ENCODE measurements at regions not wholly inside any gene's neighbourhood (a gene's known extent, or its start where the extent isn't known, plus 50 kb on each side); places are given as distances from the start of the nearest gene placed in this dataset.

DNA sequence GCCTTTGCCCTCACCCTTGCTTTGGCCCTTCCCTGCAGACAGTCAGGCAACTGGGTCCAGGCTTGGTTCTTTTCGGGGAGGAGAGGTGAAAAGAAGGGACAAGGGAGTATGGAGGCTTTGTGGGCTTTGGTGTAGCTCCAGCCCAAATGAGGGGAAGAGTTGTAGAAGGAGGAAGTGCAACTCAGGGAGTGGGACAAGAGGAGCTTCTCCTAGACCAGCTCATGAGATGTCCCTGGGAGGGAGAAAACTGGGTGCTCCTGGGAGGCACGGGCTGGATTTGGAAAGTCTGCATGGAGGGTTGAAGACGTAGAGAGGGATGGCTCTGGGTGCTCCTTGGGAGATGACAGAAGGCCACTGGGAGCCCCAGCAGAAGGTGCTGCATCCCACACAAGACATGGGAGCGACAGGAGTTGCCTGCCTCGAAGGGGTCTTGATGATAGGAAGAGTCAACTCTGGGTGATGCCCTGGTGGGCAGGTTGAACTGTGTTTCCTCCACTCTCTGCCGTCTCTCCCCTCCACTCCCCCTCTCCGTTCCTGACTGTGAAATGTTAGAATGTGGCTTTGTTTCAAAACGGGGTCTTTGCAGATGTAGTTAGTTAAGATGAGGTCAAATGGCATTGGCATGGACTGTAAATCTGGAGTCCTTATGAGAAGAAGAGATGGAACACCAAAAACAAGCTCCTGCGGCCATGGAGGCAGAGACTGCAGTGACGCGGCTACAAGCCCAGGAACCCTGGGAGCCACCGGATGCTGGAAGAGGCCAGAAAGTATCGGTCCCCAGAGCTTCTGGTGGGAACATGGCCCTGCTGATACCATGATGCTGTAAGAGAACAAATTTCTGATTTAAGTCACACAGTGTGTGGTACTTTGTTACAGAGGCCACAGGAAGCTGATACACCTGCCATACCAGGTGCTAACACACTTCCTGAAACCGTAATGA, 298.5 kb downstream of the GLRX3 start:
- no peaks in the 10 kb centered on the region for H3K4me1 ChIP-seq (ENCODE audit: insufficient read depth, low read length)
- H3K9me3 ChIP-seq (ENCODE audit: control insufficient read depth in 1 of 2, low read length in 2 of 2): no peaks in the 10 kb centered on the region
- H3K9me3 Mint-ChIP-seq: peaks cover 0 to 19% (median 6%) of the 10 kb centered on the region in 8 donors
- no peak overlapping the region for H3K27ac Mint-ChIP-seq
- no peaks in the 10 kb centered on the region for H3K4me1 Mint-ChIP-seq
- no peak overlapping the region for H3K4me3 Mint-ChIP-seq
- intact Hi-C loops (cut with micrococcal nuclease): no loop called here
- ChIA-PET CTCF (ENCODE audit: partially characterized antibody) (no interaction called here), POLR2A (ENCODE audit: partially characterized antibody) (no interaction called here)
- H3K36me3 ChIP-seq (ENCODE audit: insufficient read depth, low read length): no peaks in the 10 kb centered on the region
- DNase-seq: no peak
- H3K27me3 Mint-ChIP-seq: no peaks in the 10 kb centered on the region
- no peaks in the 10 kb centered on the region for H3K36me3 Mint-ChIP-seq
- no peak overlapping the region for H3K4me3 ChIP-seq (ENCODE audit: low read length in 2 of 2)
- H3K27ac ChIP-seq (ENCODE audit: low read depth, low read length): no peak overlapping the region
- no peaks in the 10 kb centered on the region for H3K27me3 ChIP-seq (ENCODE audit: insufficient read depth, low read length)

- Mint-ChIP-seq H3K27me3 (no peaks in the 10 kb centered on the region), H3K27ac (no peak overlapping the region), H3K4me3 (no peak overlapping the region), H3K36me3 (no peaks in the 10 kb centered on the region), H3K4me1 (no peaks in the 10 kb centered on the region), H3K9me3 (peaks cover 0 to 22% (median 6%) of the 10 kb centered on the region in 8 donors)
- H3K27ac ChIP-seq (ENCODE audit: low read depth, low read length): no peak overlapping the region
- H3K9me3 ChIP-seq (ENCODE audit: control insufficient read depth in 1 of 2, low read length in 2 of 2): no peaks in the 10 kb centered on the region
- no peaks in the 10 kb centered on the region for H3K4me1 ChIP-seq (ENCODE audit: insufficient read depth, low read length)
- H3K36me3 ChIP-seq (ENCODE audit: insufficient read depth, low read length): no peaks in the 10 kb centered on the region
- CTCF ChIA-PET (ENCODE audit: partially characterized antibody): no interaction called here
- no peaks in the 10 kb centered on the region for H3K27me3 ChIP-seq (ENCODE audit: insufficient read depth, low read length)
- POLR2A ChIA-PET (ENCODE audit: partially characterized antibody): no interaction called here
- DNase-seq: no peak
- no peak overlapping the region for H3K4me3 ChIP-seq (ENCODE audit: low read length in 2 of 2)
- intact Hi-C loops (cut with micrococcal nuclease): no loop called here
Observed at GRCh38 chr10:130435961-130436360, 299.8 kb downstream of the GLRX3 start.

- no peaks in the 10 kb centered on the region for H3K27me3 ChIP-seq (ENCODE audit: insufficient read depth, low read length)
- Mint-ChIP-seq H3K36me3 (no peaks in the 10 kb centered on the region), H3K27me3 (no peaks in the 10 kb centered on the region), H3K9me3 (peaks cover 0 to 16% (median 4%) of the 10 kb centered on the region in 8 donors), H3K4me1 (no peaks in the 10 kb centered on the region), H3K4me3 (no peak overlapping the region), H3K27ac (no peak overlapping the region)
- no peak for DNase-seq
- CTCF ChIA-PET (ENCODE audit: partially characterized antibody): no interaction called here
- H3K4me3 ChIP-seq (ENCODE audit: low read length in 2 of 2): no peak overlapping the region
- no peaks in the 10 kb centered on the region for H3K4me1 ChIP-seq (ENCODE audit: insufficient read depth, low read length)
- H3K36me3 ChIP-seq (ENCODE audit: insufficient read depth, low read length): no peaks in the 10 kb centered on the region
- intact Hi-C loops (cut with micrococcal nuclease): no loop called here
- H3K27ac ChIP-seq (ENCODE audit: low read depth, low read length): no peak overlapping the region
- POLR2A ChIA-PET (ENCODE audit: partially characterized antibody): no interaction called here
- H3K9me3 ChIP-seq (ENCODE audit: control insufficient read depth in 1 of 2, low read length in 2 of 2): no peaks in the 10 kb centered on the region
Observed at GRCh38 chr10:130438861-130439260, 302.7 kb downstream of the GLRX3 start.

DNA sequence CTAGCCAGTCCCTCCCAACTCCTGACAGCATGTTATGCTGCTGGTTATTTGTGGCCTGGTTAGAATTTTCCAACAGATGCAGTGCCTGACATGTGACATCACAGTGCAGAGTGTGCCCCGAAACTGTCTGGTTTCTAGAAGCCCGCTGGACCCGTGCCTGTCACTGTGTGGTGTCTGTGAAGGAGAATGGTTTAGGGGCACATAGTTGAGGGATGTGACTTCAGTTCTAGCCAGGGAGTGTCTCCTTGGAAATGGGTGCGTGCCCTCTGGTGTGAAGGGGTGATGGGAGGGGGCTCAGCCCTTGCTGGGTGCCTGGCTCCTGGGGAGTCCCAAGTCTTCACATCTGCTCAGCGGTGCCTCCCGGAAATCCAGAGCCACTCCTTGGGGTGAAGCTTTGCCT, 303.6 kb downstream of the GLRX3 start:
- no peaks in the 10 kb centered on the region for H3K27me3 Mint-ChIP-seq
- POLR2A ChIA-PET (ENCODE audit: partially characterized antibody): no interaction called here

DNA sequence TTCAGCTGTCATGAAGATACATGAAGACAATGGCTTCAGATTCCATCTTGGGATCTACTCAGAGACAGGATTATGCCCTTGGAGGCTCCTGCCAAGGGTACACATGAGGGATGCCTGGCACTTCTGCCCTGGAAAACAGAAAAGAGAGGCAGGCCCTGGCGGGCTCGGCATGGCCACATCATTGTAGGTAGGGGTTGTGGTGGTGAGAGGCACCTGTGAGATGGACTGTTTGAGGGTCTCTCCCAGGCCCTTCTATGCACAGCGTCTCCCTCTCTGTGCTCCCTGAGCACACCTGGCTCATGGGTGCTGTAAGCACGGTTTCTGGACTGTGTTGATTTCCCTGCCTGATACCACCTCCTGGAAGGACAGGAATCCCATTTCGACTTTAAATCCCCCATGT, 304.3 kb downstream of the GLRX3 start:
- peaks cover 0 to 14% (median 4%) of the 10 kb centered on the region in 8 donors for H3K9me3 Mint-ChIP-seq

More for the DNA sequence above, 303.6 kb downstream of the GLRX3 start:
- H3K27me3 ChIP-seq (ENCODE audit: insufficient read depth, low read length): no peaks in the 10 kb centered on the region
- Mint-ChIP-seq H3K9me3 (peaks cover 0 to 14% (median 4%) of the 10 kb centered on the region in 8 donors), H3K27ac (no peak overlapping the region), H3K4me3 (no peak overlapping the region), H3K4me1 (no peaks in the 10 kb centered on the region), H3K36me3 (no peaks in the 10 kb centered on the region)
- no peaks in the 10 kb centered on the region for H3K4me1 ChIP-seq (ENCODE audit: insufficient read depth, low read length)
- CTCF ChIA-PET (ENCODE audit: partially characterized antibody): no interaction called here
- no peaks in the 10 kb centered on the region for H3K9me3 ChIP-seq (ENCODE audit: control insufficient read depth in 1 of 2, low read length in 2 of 2)
- H3K4me3 ChIP-seq (ENCODE audit: low read length in 2 of 2): no peak overlapping the region
- DNase-seq: no peak
- intact Hi-C loops (cut with micrococcal nuclease): no loop called here
- no peak overlapping the region for H3K27ac ChIP-seq (ENCODE audit: low read depth, low read length)
- H3K36me3 ChIP-seq (ENCODE audit: insufficient read depth, low read length): no peaks in the 10 kb centered on the region

DNA sequence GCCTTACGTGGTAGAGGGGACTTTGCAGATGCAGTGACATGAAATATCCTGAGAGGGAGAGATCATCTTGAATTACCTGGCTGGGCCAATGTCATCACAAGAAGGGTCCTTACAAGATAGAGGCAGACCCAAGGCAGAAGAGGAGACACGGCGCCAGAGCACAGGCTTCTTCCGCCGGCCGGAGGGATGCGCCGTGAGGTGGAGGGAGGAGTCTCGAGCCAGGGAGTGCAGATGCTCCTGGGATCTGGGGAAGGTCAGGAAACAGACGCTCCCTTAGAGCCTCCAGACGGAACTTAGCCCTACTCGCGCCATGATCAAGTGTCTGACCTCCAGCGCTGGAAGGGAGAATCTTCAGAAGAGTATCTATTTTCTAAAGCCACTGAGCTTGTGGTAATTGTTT, 304.8 kb downstream of the GLRX3 start:
- no peaks in the 10 kb centered on the region for H3K9me3 ChIP-seq (ENCODE audit: control insufficient read depth in 1 of 2, low read length in 2 of 2)
- no peaks in the 10 kb centered on the region for H3K36me3 Mint-ChIP-seq
- H3K27ac Mint-ChIP-seq: no peak overlapping the region
- intact Hi-C loops (cut with micrococcal nuclease): no loop called here
- no peak overlapping the region for H3K4me3 Mint-ChIP-seq
- POLR2A ChIA-PET (ENCODE audit: partially characterized antibody): no interaction called here
- no peaks in the 10 kb centered on the region for H3K36me3 ChIP-seq (ENCODE audit: insufficient read depth, low read length)
- CTCF ChIA-PET (ENCODE audit: partially characterized antibody): no interaction called here
- H3K27me3 Mint-ChIP-seq: no peaks in the 10 kb centered on the region
- H3K27me3 ChIP-seq (ENCODE audit: insufficient read depth, low read length): no peaks in the 10 kb centered on the region
- H3K27ac ChIP-seq (ENCODE audit: low read depth, low read length): no peak overlapping the region
- peaks cover 0 to 12% (median 3%) of the 10 kb centered on the region in 8 donors for H3K9me3 Mint-ChIP-seq
- no peak for DNase-seq
- H3K4me1 Mint-ChIP-seq: no peaks in the 10 kb centered on the region
- H3K4me1 ChIP-seq (ENCODE audit: insufficient read depth, low read length): no peaks in the 10 kb centered on the region
- no peak overlapping the region for H3K4me3 ChIP-seq (ENCODE audit: low read length in 2 of 2)

More for the DNA sequence above, 304.3 kb downstream of the GLRX3 start:
- ChIA-PET CTCF (ENCODE audit: partially characterized antibody) (no interaction called here), POLR2A (ENCODE audit: partially characterized antibody) (no interaction called here)
- H3K27ac ChIP-seq (ENCODE audit: low read depth, low read length): no peak overlapping the region
- intact Hi-C loops (cut with micrococcal nuclease): no loop called here
- DNase-seq: no peak
- H3K4me1 ChIP-seq (ENCODE audit: insufficient read depth, low read length): no peaks in the 10 kb centered on the region
- Mint-ChIP-seq H3K4me3 (no peak overlapping the region), H3K27me3 (no peaks in the 10 kb centered on the region), H3K4me1 (no peaks in the 10 kb centered on the region), H3K36me3 (no peaks in the 10 kb centered on the region), H3K27ac (no peak overlapping the region)
- no peaks in the 10 kb centered on the region for H3K36me3 ChIP-seq (ENCODE audit: insufficient read depth, low read length)
- H3K4me3 ChIP-seq (ENCODE audit: low read length in 2 of 2): no peak overlapping the region
- no peaks in the 10 kb centered on the region for H3K9me3 ChIP-seq (ENCODE audit: control insufficient read depth in 1 of 2, low read length in 2 of 2)
- no peaks in the 10 kb centered on the region for H3K27me3 ChIP-seq (ENCODE audit: insufficient read depth, low read length)

GRCh38 chr10:130443066-130443465, 306.9 kb downstream of the GLRX3 start:
- POLR2A ChIA-PET (ENCODE audit: partially characterized antibody): no interaction called here
- H3K4me1 ChIP-seq (ENCODE audit: insufficient read depth, low read length): no peaks in the 10 kb centered on the region
- no peaks in the 10 kb centered on the region for H3K36me3 Mint-ChIP-seq
- no peak overlapping the region for H3K4me3 Mint-ChIP-seq
- no peak overlapping the region for H3K27ac ChIP-seq (ENCODE audit: low read depth, low read length)
- intact Hi-C loops (cut with micrococcal nuclease): no loop called here
- DNase-seq: no peak
- no peak overlapping the region for H3K4me3 ChIP-seq (ENCODE audit: low read length in 2 of 2)
- no peaks in the 10 kb centered on the region for H3K4me1 Mint-ChIP-seq
- no peaks in the 10 kb centered on the region for H3K27me3 ChIP-seq (ENCODE audit: insufficient read depth, low read length)
- no peaks in the 10 kb centered on the region for H3K36me3 ChIP-seq (ENCODE audit: insufficient read depth, low read length)
- H3K9me3 Mint-ChIP-seq: peaks cover 0 to 7% (median under 1%) of the 10 kb centered on the region in 8 donors
- no peak overlapping the region for H3K27ac Mint-ChIP-seq
- H3K27me3 Mint-ChIP-seq: no peaks in the 10 kb centered on the region
- CTCF ChIA-PET (ENCODE audit: partially characterized antibody): no interaction called here
- no peaks in the 10 kb centered on the region for H3K9me3 ChIP-seq (ENCODE audit: control insufficient read depth in 1 of 2, low read length in 2 of 2)

All from CD4-positive, alpha-beta memory T cell (primary cell).